Fibroblast of villous mesenchyme (primary cell): ENCODE measurements at regions not wholly inside any gene's neighbourhood (a gene's known extent, or its start where the extent isn't known, plus 50 kb on each side); places are given as distances from the start of the nearest gene placed in this dataset.

Source experiments
- DNase-seq: peaks from one replicate; pipeline ENCODE4 v3.0.0-alpha.2; 2010; ENCODE audit warnings: low read depth
- H3K4me3 ChIP-seq: 2 replicates; pipeline ENCODE4 v1.5.1; 2011; ENCODE audit warnings: low read depth, mild to moderate bottlenecking, low read length
- TF ChIP-seq, protein P1 (sequence below): IDR thresholded peaks from 2 replicates; pipeline ENCODE4 v1.5.1; 2012; ENCODE audit warnings: low read depth, mild to moderate bottlenecking, low read length; ENCODE audit not compliant: insufficient read depth

DNA sequence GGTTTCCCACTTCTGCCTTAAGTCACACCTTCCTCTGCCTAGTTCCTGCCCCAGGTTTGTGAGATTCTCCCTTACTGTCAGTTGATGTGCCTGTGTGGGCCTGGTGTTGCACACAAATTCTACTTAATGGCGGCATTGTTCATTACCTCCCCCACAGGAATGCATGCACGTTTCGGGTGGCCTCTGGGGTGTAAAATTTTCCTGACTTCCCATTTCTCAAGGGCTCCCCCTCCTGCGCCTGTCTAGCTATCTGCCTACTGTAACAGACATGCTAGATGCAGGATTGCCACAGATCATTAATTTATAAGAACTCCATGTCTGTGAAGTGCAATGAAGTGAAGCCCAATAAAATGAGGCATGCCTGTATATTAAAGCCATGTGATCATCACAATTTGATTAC is 1466.3 kb downstream of the PCDH9 start:
- DNase-seq = no peak
- H3K4me3 ChIP-seq = no peak overlapping the region
- TF ChIP-seq, protein P1, sequence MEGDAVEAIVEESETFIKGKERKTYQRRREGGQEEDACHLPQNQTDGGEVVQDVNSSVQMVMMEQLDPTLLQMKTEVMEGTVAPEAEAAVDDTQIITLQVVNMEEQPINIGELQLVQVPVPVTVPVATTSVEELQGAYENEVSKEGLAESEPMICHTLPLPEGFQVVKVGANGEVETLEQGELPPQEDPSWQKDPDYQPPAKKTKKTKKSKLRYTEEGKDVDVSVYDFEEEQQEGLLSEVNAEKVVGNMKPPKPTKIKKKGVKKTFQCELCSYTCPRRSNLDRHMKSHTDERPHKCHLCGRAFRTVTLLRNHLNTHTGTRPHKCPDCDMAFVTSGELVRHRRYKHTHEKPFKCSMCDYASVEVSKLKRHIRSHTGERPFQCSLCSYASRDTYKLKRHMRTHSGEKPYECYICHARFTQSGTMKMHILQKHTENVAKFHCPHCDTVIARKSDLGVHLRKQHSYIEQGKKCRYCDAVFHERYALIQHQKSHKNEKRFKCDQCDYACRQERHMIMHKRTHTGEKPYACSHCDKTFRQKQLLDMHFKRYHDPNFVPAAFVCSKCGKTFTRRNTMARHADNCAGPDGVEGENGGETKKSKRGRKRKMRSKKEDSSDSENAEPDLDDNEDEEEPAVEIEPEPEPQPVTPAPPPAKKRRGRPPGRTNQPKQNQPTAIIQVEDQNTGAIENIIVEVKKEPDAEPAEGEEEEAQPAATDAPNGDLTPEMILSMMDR = no peak

DNA sequence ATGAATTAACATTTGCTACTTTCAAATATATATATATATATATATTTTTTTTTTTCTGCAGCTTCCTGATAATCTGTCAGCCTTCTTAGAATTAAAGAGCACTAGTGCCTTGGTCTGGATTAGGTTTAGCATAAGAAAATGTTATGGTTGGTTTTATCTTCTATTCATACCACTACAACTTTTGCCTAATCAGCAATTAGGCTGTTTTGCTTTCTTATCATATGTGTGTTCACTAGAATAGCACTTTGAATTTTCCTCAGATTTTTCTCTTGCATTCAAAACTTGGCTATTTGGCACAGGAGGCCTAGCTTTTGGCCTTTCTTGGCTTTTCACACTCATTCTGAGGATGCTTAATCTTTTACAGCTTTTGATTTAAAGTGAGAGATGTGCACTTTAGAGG is 1468.1 kb downstream of the PCDH9 start:
- TF ChIP-seq, protein P1 = no peak
- no peak for DNase-seq
- H3K4me3 ChIP-seq = no peak overlapping the region

DNA sequence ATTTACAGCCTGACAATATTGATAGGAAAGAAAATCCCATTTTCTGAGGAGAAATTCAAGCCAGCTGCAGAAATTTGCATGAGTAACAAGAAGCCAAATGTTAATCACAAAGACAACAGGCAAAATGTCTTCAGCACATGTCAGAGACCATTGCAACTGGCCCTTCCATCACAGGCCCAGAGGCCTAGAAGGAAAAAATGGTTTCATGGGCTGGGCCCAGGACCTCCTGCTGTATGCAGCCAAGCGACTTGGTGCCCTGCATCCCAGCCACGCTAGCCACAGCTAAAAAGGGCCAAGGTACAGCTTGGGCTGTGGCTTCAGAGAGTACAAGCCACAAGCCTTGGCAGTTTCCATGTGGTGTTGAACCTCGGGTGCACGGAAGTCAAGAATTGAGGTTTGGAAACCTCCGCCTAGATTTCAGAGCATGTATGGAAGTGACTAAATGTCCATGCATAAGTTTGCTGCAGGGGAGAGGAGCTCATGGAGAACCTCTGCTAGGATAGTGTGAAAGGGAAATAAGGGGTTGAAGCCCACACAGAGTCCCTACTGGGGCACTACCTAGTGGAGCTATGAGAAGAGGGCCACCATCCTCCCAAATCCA is 1474.0 kb downstream of the PCDH9 start:
- H3K4me3 ChIP-seq = no peak overlapping the region
- no peak for DNase-seq
- TF ChIP-seq, protein P1 = no peak

DNA sequence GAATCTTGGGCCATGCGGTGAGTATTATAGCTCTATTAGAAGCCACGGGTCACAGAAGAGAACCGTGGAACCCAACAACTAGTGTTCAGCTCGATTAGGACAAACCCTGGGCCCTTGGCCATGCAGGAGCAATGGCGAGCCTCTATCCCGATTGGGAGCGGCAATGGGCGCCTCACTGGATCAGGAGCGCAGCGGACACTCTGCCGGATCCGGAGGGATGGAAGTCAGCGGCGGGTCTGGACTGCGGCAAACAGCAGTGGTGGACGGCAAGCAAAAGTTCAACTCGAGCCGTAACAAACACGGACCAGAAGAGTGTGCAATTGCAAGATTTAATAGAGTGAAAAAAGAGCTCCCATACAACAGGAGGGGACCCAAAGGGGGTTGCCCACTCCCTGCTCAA is 1481.9 kb downstream of the PCDH9 start:
- H3K4me3 ChIP-seq = no peak overlapping the region
- TF ChIP-seq, protein P1 = no peak
- DNase-seq = no peak

GRCh38 chr13:65746406-65746921 is 1483.7 kb downstream of the PCDH9 start:
- no peak for DNase-seq
- no peak overlapping the region for H3K4me3 ChIP-seq
- TF ChIP-seq, protein P1 = no peak

- DNase-seq = no peak
- TF ChIP-seq, protein P1 = no peak
- H3K4me3 ChIP-seq = no peak overlapping the region
These were observed 1485.3 kb downstream of the PCDH9 start for GRCh38 chr13:65744836-65745235.

GRCh38 chr13:65733110-65733509 is 1497.0 kb downstream of the PCDH9 start:
- no peak overlapping the region for H3K4me3 ChIP-seq
- TF ChIP-seq, protein P1 = no peak
- no peak for DNase-seq
